Fibroblast of the aortic adventitia (primary cell): ENCODE measurements at regions not wholly inside any gene's neighbourhood (a gene's known extent, or its start where the extent isn't known, plus 50 kb on each side); places are given as distances from the start of the nearest gene placed in this dataset.

Source experiments
- DNase-seq: peaks from one replicate; pipeline ENCODE4 v3.0.0-alpha.2; 2010; ENCODE audit warnings: low read depth
- H3K4me3 ChIP-seq: 2 replicates; pipeline ENCODE4 v1.5.1; 2011; ENCODE audit warnings: low read depth, mild to moderate bottlenecking, control low read depth, low read length, moderate library complexity
- CTCF ChIP-seq: IDR thresholded peaks from 2 replicates; pipeline ENCODE4 v1.5.1; 2011; ENCODE audit warnings: mild to moderate bottlenecking, low read length, control low read depth, inconsistent platforms; ENCODE audit not compliant: insufficient read depth

- peak; percentile 51 for DNase-seq
- no peak for TF ChIP-seq CTCF
- H3K4me3 ChIP-seq, result no peak overlapping the region
These were observed 344.9 kb downstream of the RBM43 start for GRCh38 chr2:150916467-150917396.

- TF ChIP-seq CTCF, result peak; percentile 35
- peak; percentile 99 for DNase-seq
- no peak overlapping the region for H3K4me3 ChIP-seq
These were observed 349.8 kb downstream of the RBM43 start for GRCh38 chr2:150911766-150912280.

GRCh38 chr2:150909613-150910012 is 352.1 kb downstream of the RBM43 start:
- DNase-seq, result no peak
- TF ChIP-seq CTCF, result peak; percentile 11
- H3K4me3 ChIP-seq, result no peak overlapping the region

GRCh38 chr2:150909090-150909489 is 352.6 kb downstream of the RBM43 start:
- TF ChIP-seq CTCF, result no peak

GRCh38 chr2:150907466-150907865 is 354.2 kb downstream of the RBM43 start:
- DNase-seq, result no peak
- H3K4me3 ChIP-seq, result no peak overlapping the region
- TF ChIP-seq CTCF, result no peak

More at GRCh38 chr2:150909090-150909489, 352.6 kb downstream of the RBM43 start:
- H3K4me3 ChIP-seq, result no peak overlapping the region
- no peak for DNase-seq

- TF ChIP-seq CTCF, result no peak
- DNase-seq, result no peak
- no peak overlapping the region for H3K4me3 ChIP-seq
These were observed 358.2 kb downstream of the RBM43 start for GRCh38 chr2:150903461-150903860.
